Stimulated activated CD8-positive, alpha-beta memory T cell treated with anti-CD3 and anti-CD28 coated beads, Interleukin-7, amount 100 ng/mL, for 48 hours (primary cell): ENCODE measurements at regions not wholly inside any gene's neighbourhood (a gene's known extent, or its start where the extent isn't known, plus 50 kb on each side); places are given as distances from the start of the nearest gene placed in this dataset.

Experiments used
- DNase-seq, 2 donors: peaks; one replicate each; pipeline ENCODE4 v3.0.0-alpha.2; 2020; ENCODE audit warnings: low read depth in 1 of 2; ENCODE audit errors: extremely low read depth in 1 of 2

GRCh38 chr13:58594747-58595600 lies 963.4 kb downstream of the PCDH17 start:
- no peak for DNase-seq

GRCh38 chr13:58597552-58597951 lies 966.0 kb downstream of the PCDH17 start:
- no peak for DNase-seq

- DNase-seq, result no peak
Measured at GRCh38 chr13:58598241-58598640, 966.7 kb downstream of the PCDH17 start.

GRCh38 chr13:58611117-58611516 lies 979.6 kb downstream of the PCDH17 start:
- DNase-seq, result no peak

GRCh38 chr13:58617880-58618665 lies 986.5 kb downstream of the PCDH17 start:
- no peak for DNase-seq

GRCh38 chr13:58619396-58620113 lies 988.0 kb downstream of the PCDH17 start:
- no peak for DNase-seq

- DNase-seq, result no peak
Measured at GRCh38 chr13:58620176-58620575, 988.6 kb downstream of the PCDH17 start.

- no peak for DNase-seq
Measured at GRCh38 chr13:58625703-58626389, 994.3 kb downstream of the PCDH17 start.

- no peak for DNase-seq
Measured at GRCh38 chr13:58630794-58631193, 999.2 kb downstream of the PCDH17 start.

GRCh38 chr13:58633226-58633625 lies 1001.7 kb downstream of the PCDH17 start:
- no peak for DNase-seq

- no peak for DNase-seq
Measured at GRCh38 chr13:58655086-58655485, 1023.5 kb downstream of the PCDH17 start.

- DNase-seq, result no peak
Measured at GRCh38 chr13:58660826-58661225, 1029.3 kb downstream of the PCDH17 start.

GRCh38 chr13:58666331-58666730 lies 1034.8 kb downstream of the PCDH17 start:
- DNase-seq, result no peak

- DNase-seq, result no peak
Measured at GRCh38 chr13:58667096-58667495, 1035.6 kb downstream of the PCDH17 start.

- no peak for DNase-seq
Measured at GRCh38 chr13:58680115-58680514, 1048.6 kb downstream of the PCDH17 start.

- DNase-seq, result no peak
Measured at GRCh38 chr13:58682616-58683015, 1051.1 kb downstream of the PCDH17 start.

GRCh38 chr13:58687148-58687547 lies 1055.6 kb downstream of the PCDH17 start:
- DNase-seq, result no peak

- DNase-seq, result no peak
Measured at GRCh38 chr13:58698531-58698930, 1067.0 kb downstream of the PCDH17 start.

- no peak for DNase-seq
Measured at GRCh38 chr13:58704953-58705352, 1073.4 kb downstream of the PCDH17 start.

GRCh38 chr13:58706421-58706820 lies 1074.9 kb downstream of the PCDH17 start:
- DNase-seq, result no peak

- no peak for DNase-seq
Measured at GRCh38 chr13:58712191-58712590, 1080.6 kb downstream of the PCDH17 start.
